DMS79 (cell line): ENCODE measurements at regions not wholly inside any gene's neighbourhood (a gene's known extent, or its start where the extent isn't known, plus 50 kb on each side); places are given as distances from the start of the nearest gene placed in this dataset.

Experiments
- DNase-seq: peaks from one replicate; lab custom pipeline; 2025; lab: John Stamatoyannopoulos, UW

- no peak for DNase-seq
Measured at GRCh38 chr1:244265507-244265906, 186.2 kb downstream of the ADSS2 start.

GRCh38 chr1:244269169-244269568 lies 182.5 kb downstream of the ADSS2 start:
- DNase-seq: no peak

- DNase-seq: no peak
Measured at GRCh38 chr1:244271004-244271403, 180.7 kb downstream of the ADSS2 start.

- DNase-seq: no peak
Measured at GRCh38 chr1:244271691-244272308, 179.9 kb downstream of the ADSS2 start.

- peak; percentile 45 for DNase-seq
Measured at GRCh38 chr1:244272471-244273261, 179.0 kb downstream of the ADSS2 start.

GRCh38 chr1:244273262-244273844 lies 178.4 kb downstream of the ADSS2 start:
- DNase-seq: no peak

GRCh38 chr1:244273845-244274619 lies 177.7 kb downstream of the ADSS2 start:
- no peak for DNase-seq

- no peak for DNase-seq
Measured at GRCh38 chr1:244276646-244277045, 175.1 kb downstream of the ADSS2 start.

GRCh38 chr1:244280201-244280600 lies 171.5 kb downstream of the ADSS2 start:
- DNase-seq: no peak

- no peak for DNase-seq
Measured at GRCh38 chr1:244280859-244281258, 170.8 kb downstream of the ADSS2 start.

GRCh38 chr1:244283772-244284171 lies 167.9 kb downstream of the ADSS2 start:
- no peak for DNase-seq

- DNase-seq: no peak
Measured at GRCh38 chr1:244284641-244285156, 167.0 kb downstream of the ADSS2 start.

GRCh38 chr1:244286341-244286740 lies 165.4 kb downstream of the ADSS2 start:
- DNase-seq: no peak

- no peak for DNase-seq
Measured at GRCh38 chr1:244287726-244288125, 164.0 kb downstream of the ADSS2 start.

- no peak for DNase-seq
Measured at GRCh38 chr1:244288663-244289062, 163.0 kb downstream of the ADSS2 start.

- no peak for DNase-seq
Measured at GRCh38 chr1:244289991-244290785, 161.5 kb downstream of the ADSS2 start.

- no peak for DNase-seq
Measured at GRCh38 chr1:244291236-244292201, 160.2 kb downstream of the ADSS2 start.

- no peak for DNase-seq
Measured at GRCh38 chr1:244294599-244295224, 157.0 kb downstream of the ADSS2 start.

- no peak for DNase-seq
Measured at GRCh38 chr1:244296003-244296402, 155.7 kb downstream of the ADSS2 start.

GRCh38 chr1:244296447-244296846 lies 155.3 kb downstream of the ADSS2 start:
- no peak for DNase-seq
